BLaER1 treated with 17β-estradiol and CSF1 and Interleukin-3, amounts not matched to agents 10 nM and 100 nM (cell line): ENCODE measurements at regions not wholly inside any gene's neighbourhood (a gene's known extent, or its start where the extent isn't known, plus 50 kb on each side); places are given as distances from the start of the nearest gene placed in this dataset.

Source experiments
- H3K27ac ChIP-seq, 11 experiments: shearing (Covaris generic); formaldehyde crosslinking; 2 replicates each; pipeline ENCODE4 v1.8.1; 2022
- H3K27me3 ChIP-seq, 11 experiments: shearing (Covaris generic); formaldehyde crosslinking; 2 replicates each; pipeline ENCODE4 v1.8.1; 2022
- H3K36me3 ChIP-seq, 11 experiments: shearing (Covaris generic); formaldehyde crosslinking; 2 replicates each; pipeline ENCODE4 v1.8.1; 2022
- H3K4me1 ChIP-seq, 10 experiments: shearing (Covaris generic); formaldehyde crosslinking; 2 replicates each; pipeline ENCODE4 v1.8.1; 2022
- H3K4me2 ChIP-seq, 11 experiments: shearing (Covaris generic); formaldehyde crosslinking; 2 replicates each; pipeline ENCODE4 v1.8.1; 2022
- H3K4me3 ChIP-seq, 10 experiments: shearing (Covaris generic); formaldehyde crosslinking; 2 replicates each; pipeline ENCODE4 v1.8.1; 2022
- H3K9ac ChIP-seq, 11 experiments: shearing (Covaris generic); formaldehyde crosslinking; 2 replicates each; pipeline ENCODE4 v1.8.1; 2022
- H3K9me3 ChIP-seq, 11 experiments: shearing (Covaris generic); formaldehyde crosslinking; replicated peaks in 1 of 11; 2 replicates each; pipeline ENCODE4 v1.8.1; 2022
- H4K20me1 ChIP-seq, 11 experiments: shearing (Covaris generic); formaldehyde crosslinking; 2 replicates each; pipeline ENCODE4 v1.8.1; 2022
- Cebpa-rat ChIP-seq, 11 experiments: shearing (Covaris generic); IDR thresholded peaks; 2 replicates each; pipeline ENCODE4 v1.8.1; 2022

- Histone ChIP-seq H3K4me3 (no peak overlapping the region), H3K27ac (no peak overlapping the region)
- no peak for TF ChIP-seq Cebpa-rat (IDR thresholded peaks at IDR 0.05)
Measured at GRCh38 chr11:134686460-134687061, 274.5 kb upstream of the B3GAT1 start.

GRCh38 chr11:134685793-134686380 is 273.8 kb upstream of the B3GAT1 start:
- Histone ChIP-seq H3K9me3 (no peaks in the 10 kb centered on the region), H3K27me3 (no peaks in the 10 kb centered on the region), H3K4me3 (no peak overlapping the region), H3K9ac (no peak overlapping the region), H3K36me3 (no peaks in the 10 kb centered on the region), H3K27ac (no peak overlapping the region), H4K20me1 (no peaks in the 10 kb centered on the region), H3K4me2 (no peak overlapping the region), H3K4me1 (no peaks in the 10 kb centered on the region)
- no peak for TF ChIP-seq Cebpa-rat (IDR thresholded peaks at IDR 0.05)

More at GRCh38 chr11:134686460-134687061, 274.5 kb upstream of the B3GAT1 start:
- Histone ChIP-seq H3K9ac (no peak overlapping the region), H3K9me3 (no peaks in the 10 kb centered on the region), H3K4me2 (no peak overlapping the region), H3K4me1 (no peaks in the 10 kb centered on the region), H3K36me3 (no peaks in the 10 kb centered on the region), H3K27me3 (no peaks in the 10 kb centered on the region), H4K20me1 (no peaks in the 10 kb centered on the region)

DNA sequence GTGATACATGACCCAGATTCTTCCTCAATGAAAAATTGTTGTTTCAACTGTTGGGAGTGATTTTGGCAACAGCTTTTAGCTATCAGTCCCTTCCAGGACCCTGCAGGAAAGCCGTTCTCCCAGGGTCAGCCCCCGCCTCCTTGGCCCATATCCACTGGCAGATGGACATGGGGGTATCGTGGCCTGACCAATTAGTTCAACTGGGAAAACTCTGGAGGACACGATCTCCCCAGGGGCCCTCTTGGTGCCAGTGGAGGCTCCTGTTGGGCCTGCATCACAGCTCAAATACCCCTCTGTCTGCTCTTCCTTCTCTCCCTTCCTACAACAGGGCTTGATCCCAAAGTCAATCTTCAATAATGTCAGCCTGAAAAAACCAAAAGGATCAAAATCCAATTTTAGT is 272.5 kb upstream of the B3GAT1 start:
- no peak for TF ChIP-seq Cebpa-rat (IDR thresholded peaks at IDR 0.05)
- Histone ChIP-seq H3K9me3 (no peaks in the 10 kb centered on the region), H3K4me1 (no peaks in the 10 kb centered on the region)

GRCh38 chr11:134683860-134684259 is 271.8 kb upstream of the B3GAT1 start:
- no peak for TF ChIP-seq Cebpa-rat (IDR thresholded peaks at IDR 0.05)
- H3K4me1 ChIP-seq: no peaks in the 10 kb centered on the region
- no peak overlapping the region for H3K27ac ChIP-seq
- H3K4me3 ChIP-seq: no peak overlapping the region
- H3K9me3 ChIP-seq: no peaks in the 10 kb centered on the region
- no peaks in the 10 kb centered on the region for H3K36me3 ChIP-seq
- H3K9ac ChIP-seq: no peak overlapping the region
- no peak overlapping the region for H3K4me2 ChIP-seq
- H3K27me3 ChIP-seq: no peaks in the 10 kb centered on the region
- H4K20me1 ChIP-seq: no peaks in the 10 kb centered on the region

More for the DNA sequence above, 272.5 kb upstream of the B3GAT1 start:
- H3K36me3 ChIP-seq: no peaks in the 10 kb centered on the region
- no peak overlapping the region for H3K4me2 ChIP-seq
- no peaks in the 10 kb centered on the region for H3K27me3 ChIP-seq
- no peak overlapping the region for H3K4me3 ChIP-seq
- no peak overlapping the region for H3K9ac ChIP-seq
- H3K27ac ChIP-seq: no peak overlapping the region
- H4K20me1 ChIP-seq: no peaks in the 10 kb centered on the region

GRCh38 chr11:134682577-134682976 is 270.5 kb upstream of the B3GAT1 start:
- H3K27ac ChIP-seq: no peak overlapping the region
- H4K20me1 ChIP-seq: no peaks in the 10 kb centered on the region

DNA sequence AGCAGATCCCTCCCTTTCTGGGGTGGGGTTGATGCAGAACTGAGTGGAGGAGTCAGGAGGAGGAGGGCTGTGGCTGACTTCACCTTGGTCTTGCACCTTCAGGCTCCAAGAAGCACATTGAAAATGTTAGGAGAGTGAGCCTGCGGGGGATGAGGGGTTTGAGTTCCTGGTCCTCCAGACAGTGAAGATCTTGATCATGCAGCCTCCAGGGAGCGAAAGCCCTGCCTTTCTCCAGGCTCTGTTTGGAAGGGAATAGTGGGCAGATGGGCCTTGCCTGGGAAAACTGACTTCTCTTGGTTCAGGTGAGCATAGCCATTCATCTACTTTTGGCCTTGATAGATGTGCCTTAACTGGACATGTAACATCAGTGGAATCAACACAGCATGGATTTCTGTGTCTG is 267.6 kb upstream of the B3GAT1 start:
- Histone ChIP-seq H3K4me3 (no peak overlapping the region), H4K20me1 (no peaks in the 10 kb centered on the region), H3K9me3 (no peaks in the 10 kb centered on the region), H3K4me1 (no peaks in the 10 kb centered on the region), H3K9ac (no peak overlapping the region), H3K4me2 (no peak overlapping the region), H3K36me3 (no peaks in the 10 kb centered on the region), H3K27ac (no peak overlapping the region), H3K27me3 (no peaks in the 10 kb centered on the region)
- TF ChIP-seq Cebpa-rat (IDR thresholded peaks at IDR 0.05): no peak

More at GRCh38 chr11:134682577-134682976, 270.5 kb upstream of the B3GAT1 start:
- Histone ChIP-seq H3K4me2 (no peak overlapping the region), H3K4me1 (no peaks in the 10 kb centered on the region), H3K27me3 (no peaks in the 10 kb centered on the region), H3K9ac (no peak overlapping the region), H3K4me3 (no peak overlapping the region), H3K9me3 (no peaks in the 10 kb centered on the region), H3K36me3 (no peaks in the 10 kb centered on the region)
- TF ChIP-seq Cebpa-rat (IDR thresholded peaks at IDR 0.05): no peak

GRCh38 chr11:134678744-134679143 is 266.7 kb upstream of the B3GAT1 start:
- Histone ChIP-seq H3K9ac (no peak overlapping the region), H4K20me1 (no peaks in the 10 kb centered on the region), H3K27me3 (no peaks in the 10 kb centered on the region), H3K27ac (no peak overlapping the region), H3K4me2 (no peak overlapping the region), H3K4me3 (no peak overlapping the region), H3K4me1 (no peaks in the 10 kb centered on the region), H3K36me3 (no peaks in the 10 kb centered on the region), H3K9me3 (0 out of 22 replicates have a peak, but pooled peaks cover 0 to 4% (median 0%) of the 10 kb centered on the region in 11 experiments)
- no peak for TF ChIP-seq Cebpa-rat (IDR thresholded peaks at IDR 0.05)

DNA sequence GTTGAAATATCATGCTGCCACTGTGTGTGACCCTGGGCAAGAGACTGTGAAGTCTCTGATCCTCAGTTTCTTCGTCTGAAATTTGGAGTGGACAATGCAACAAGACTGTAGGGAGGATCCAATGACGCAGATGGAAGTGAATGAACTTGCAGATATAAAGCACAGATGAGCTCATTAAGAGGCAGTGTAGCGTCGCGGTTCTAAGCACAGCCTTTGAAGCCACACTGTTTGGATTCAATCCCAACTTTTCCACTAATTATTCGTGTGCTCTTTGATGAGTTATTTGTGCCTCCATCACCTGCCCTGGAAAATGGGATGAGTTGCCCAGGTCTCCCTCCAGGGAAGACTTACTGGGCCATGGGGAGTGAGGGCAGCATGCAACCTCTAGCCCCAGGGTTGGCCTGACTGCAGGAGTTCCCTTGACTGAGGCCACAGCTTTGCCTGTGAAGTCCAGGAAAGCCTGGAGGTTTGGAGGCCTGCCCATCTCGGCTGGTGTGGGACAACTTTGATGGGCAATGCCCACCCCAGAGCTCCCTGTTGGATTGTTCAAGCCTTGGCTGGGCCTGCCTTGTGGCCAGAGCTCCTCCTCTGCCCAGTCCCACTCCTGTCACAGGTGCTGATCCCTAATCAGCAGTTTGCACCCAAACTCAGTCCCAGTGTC is 266.0 kb upstream of the B3GAT1 start:
- Histone ChIP-seq H3K27ac (no peak overlapping the region), H3K4me3 (no peak overlapping the region), H3K9me3 (0 out of 22 replicates have a peak, but pooled peaks cover 0 to 4% (median 0%) of the 10 kb centered on the region in 11 experiments), H3K4me1 (no peaks in the 10 kb centered on the region), H3K36me3 (no peaks in the 10 kb centered on the region), H3K4me2 (no peak overlapping the region), H3K9ac (no peak overlapping the region), H4K20me1 (no peaks in the 10 kb centered on the region), H3K27me3 (no peaks in the 10 kb centered on the region)
- no peak for TF ChIP-seq Cebpa-rat (IDR thresholded peaks at IDR 0.05)

- Histone ChIP-seq H3K9ac (no peak overlapping the region), H3K9me3 (0 out of 22 replicates have a peak, but pooled peaks cover 0 to 4% (median 0%) of the 10 kb centered on the region in 11 experiments), H3K4me1 (no peaks in the 10 kb centered on the region), H3K27ac (no peak overlapping the region), H3K4me2 (no peak overlapping the region), H3K36me3 (no peaks in the 10 kb centered on the region), H3K4me3 (no peak overlapping the region), H4K20me1 (no peaks in the 10 kb centered on the region), H3K27me3 (no peaks in the 10 kb centered on the region)
- TF ChIP-seq Cebpa-rat (IDR thresholded peaks at IDR 0.05): no peak
Measured at GRCh38 chr11:134677397-134677822, 265.4 kb upstream of the B3GAT1 start.
